ENCODE measurements at regions not wholly inside any gene's neighbourhood (a gene's known extent, or its start where the extent isn't known, plus 50 kb on each side); places are given as distances from the start of the nearest gene placed in this dataset.

DNA sequence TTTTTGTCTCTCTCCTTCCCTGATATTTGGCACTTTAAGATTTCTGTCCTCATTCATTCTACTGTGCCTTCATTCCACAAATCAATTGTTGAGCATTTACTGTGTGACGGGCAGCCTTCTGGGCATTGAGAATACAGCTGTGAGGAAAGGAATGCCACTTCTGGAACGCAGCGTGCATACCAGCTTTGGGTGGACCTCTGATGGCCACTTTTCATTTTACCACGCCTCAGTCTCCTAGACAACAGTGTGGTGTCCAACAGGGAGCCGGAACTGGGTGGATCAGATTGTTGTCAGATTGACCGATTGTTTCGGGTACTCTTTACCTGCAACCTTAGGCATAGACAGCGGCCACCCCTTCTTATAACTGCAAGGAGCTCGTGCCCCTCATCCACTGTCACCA is 222.7 kb upstream of the DPP6 start:
- Histone ChIP-seq H3K4me2 (ENCODE audit: low read depth, low read length) (no peak overlapping the region), H4K20me1 (ENCODE audit: insufficient read depth, low read length) (no peaks in the 10 kb centered on the region), H3K9me3 (ENCODE audit: low read length) (no peaks in the 10 kb centered on the region), H2AFZ (ENCODE audit: low read length) (no peak overlapping the region), H3K9ac (ENCODE audit: insufficient read depth, low read depth, low read length) (no peak overlapping the region), H3K79me2 (ENCODE audit: insufficient read depth, low read length) (no peaks in the 10 kb centered on the region), H3K4me1 (ENCODE audit: insufficient read depth, low read length) (no peaks in the 10 kb centered on the region), H3K27me3 (ENCODE audit: control insufficient read depth in 1 of 2, insufficient read depth in 2 of 2, low read length in 2 of 2) (no peaks in the 10 kb centered on the region; a peak in 1 of 5 replicates), H3K4me3 (replicated peaks in 1 of 3; ENCODE audit: insufficient read depth in 1 of 3, low read depth in 2 of 3, low read length in 3 of 3) (no peak overlapping the region), H3K36me3 (replicated peaks in 1 of 2; ENCODE audit: control insufficient read depth in 1 of 2, insufficient read depth in 2 of 2, low read length in 2 of 2) (no peaks in the 10 kb centered on the region), H3K27ac (ENCODE audit: extremely low read length, insufficient read depth, low read length) (no peak overlapping the region)
- intact Hi-C loops (cut with micrococcal nuclease; ENCODE audit: unreplicated experiment) (no loop called here), in situ Hi-C loops (cut with HindIII; ENCODE audit: extremely low pct_ligation_motif_present, low pct_unique_long_range_greater_than_20kb) (no loop called here)
- DNase-seq (ENCODE audit: low spot score) = no peak
- WGBS (ENCODE audit: low lambda C conversion rate) = 1% methylated on average over 9 of the region's 9 CpGs
- no TSS peak for BruUV-seq (replicated peaks)
- CTCF ChIA-PET (ENCODE audit: low intra/inter-chr PET ratio, low total read pairs) = no interaction called here
- ATAC-seq = no peak
- POLR2A ChIA-PET = no interaction called here
- no peak for FAIRE-seq
- TF ChIP-seq ZNF280D (CRISPR knock-in tag; IDR thresholded peaks at IDR 0.05) (no peak), ZNF660 (CRISPR knock-in tag; IDR thresholded peaks at IDR 0.05; ENCODE audit: borderline replicate concordance, low read depth) (no peak), KIAA2018 (CRISPR knock-in tag; IDR thresholded peaks at IDR 0.05; ENCODE audit: borderline replicate concordance) (no peak), HNRNPLL (IDR thresholded peaks at IDR 0.05; ENCODE audit: low read depth, low read length, poor library complexity, severe bottlenecking) (no peak), ZFY (CRISPR knock-in tag; IDR thresholded peaks at IDR 0.05) (no peak), HOXA5 (CRISPR knock-in tag; IDR thresholded peaks at IDR 0.05) (no peak), SPEN (CRISPR knock-in tag; IDR thresholded peaks at IDR 0.05; ENCODE audit: low read depth) (no peak), MATR3 (CRISPR knock-in tag; IDR thresholded peaks at IDR 0.05) (no peak)
